CD4-positive, alpha-beta T cell treated with Interleukin-12 subunit alpha and Interleukin-12 subunit beta, for 1 hour (primary cell): ENCODE measurements at regions not wholly inside any gene's neighbourhood (a gene's known extent, or its start where the extent isn't known, plus 50 kb on each side); places are given as distances from the start of the nearest gene placed in this dataset.

Experiments
- DNase-seq: peaks from one replicate; pipeline ENCODE4 v3.0.0-alpha.2; 2020

DNA sequence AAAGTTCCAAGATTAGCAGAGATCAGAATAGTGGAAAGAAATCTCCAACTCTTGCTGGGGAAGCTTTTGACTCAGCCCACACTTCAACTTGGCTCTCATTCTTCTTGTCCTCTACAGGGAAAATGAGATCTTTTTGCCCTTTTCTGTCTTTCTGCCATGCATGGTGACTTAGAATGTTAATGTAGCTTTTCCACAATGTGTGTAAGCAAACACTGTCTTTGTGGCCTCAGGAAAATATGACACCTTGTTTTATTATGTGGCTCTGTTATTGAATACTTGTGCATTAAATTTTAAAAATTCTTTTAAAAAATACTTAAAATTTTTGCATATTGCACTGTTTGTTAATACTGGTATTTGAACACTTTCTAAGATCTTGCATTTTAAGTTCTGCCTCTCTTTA lies 65.4 kb upstream of the WDR75 start:
- DNase-seq, result no peak

DNA sequence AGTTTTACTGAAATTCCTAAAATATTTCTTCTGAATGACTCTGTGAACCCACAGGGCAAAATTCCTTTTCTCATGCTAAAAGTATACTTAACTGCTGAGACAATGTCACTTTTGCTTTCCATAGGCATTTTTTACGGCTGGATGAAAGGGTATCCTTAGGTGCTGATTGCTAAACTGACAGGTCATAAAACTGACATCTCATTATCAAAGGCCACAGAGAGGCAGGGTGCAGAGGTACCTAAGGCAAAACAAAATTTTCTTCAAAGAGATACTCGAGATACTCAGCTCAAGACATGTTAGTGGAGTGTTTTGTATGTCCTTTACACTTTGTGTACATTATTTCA lies 62.0 kb upstream of the WDR75 start:
- DNase-seq, result no peak

DNA sequence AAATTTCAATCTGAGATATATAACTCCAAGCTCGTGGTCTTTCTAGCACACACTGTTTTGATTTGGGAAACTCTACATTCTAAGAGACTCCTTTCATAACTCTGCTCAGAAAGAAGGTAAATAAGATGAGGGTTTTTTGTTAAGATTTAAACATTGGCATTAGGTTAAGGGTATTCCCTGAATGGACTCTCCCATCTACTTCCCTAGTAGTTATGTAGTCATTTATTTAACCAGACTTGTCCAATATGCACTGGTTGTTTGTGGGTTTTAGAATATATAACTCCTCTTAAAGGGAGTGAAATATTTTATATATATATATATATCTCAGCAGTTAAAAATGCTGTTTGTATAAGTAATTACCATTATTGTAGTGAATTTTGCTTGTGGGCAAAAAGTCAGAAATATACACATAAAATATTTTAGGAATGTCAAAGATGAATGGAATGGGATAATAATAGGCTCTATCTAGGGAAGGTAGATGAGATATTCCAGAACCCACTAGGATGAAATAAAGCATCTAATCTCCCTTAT lies 61.5 kb upstream of the WDR75 start:
- DNase-seq, result no peak

DNA sequence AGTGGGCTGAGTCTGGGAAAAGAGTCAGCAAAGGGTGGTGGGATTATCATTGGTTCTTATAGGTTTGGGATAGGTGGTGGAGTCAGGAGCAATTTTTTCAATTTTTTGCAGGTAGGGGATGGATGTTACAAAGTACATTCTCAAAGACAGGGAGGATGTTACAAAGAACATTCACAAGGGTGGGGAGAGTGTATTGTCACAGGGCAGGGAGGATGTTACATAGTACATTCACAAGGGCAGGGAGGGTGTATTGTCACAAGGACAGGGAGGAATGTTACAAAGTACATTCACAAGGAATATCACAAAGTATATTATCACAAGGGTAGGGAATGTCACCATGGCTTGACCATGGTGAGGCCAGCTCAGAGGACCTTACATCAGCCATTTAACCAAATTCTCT lies 58.6 kb upstream of the WDR75 start:
- no peak for DNase-seq

DNA sequence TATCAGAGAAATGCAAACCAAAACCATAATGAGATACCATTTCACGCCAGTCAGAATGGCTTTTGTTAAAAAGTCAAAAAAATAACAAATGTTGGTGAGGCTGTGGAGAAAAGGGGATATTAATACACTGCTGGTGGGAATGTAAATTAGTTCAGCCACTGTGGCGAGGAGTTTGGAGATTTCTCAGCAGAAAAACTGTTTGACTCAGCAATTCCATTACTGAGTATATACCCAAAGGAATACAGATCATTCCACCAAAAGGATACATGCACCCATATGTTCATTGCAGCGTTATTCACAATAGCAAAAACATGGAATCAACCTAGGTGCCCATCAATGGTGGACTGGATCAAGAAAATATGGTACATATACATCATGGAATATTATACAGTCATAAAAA lies 54.5 kb upstream of the WDR75 start:
- DNase-seq, result no peak

DNA sequence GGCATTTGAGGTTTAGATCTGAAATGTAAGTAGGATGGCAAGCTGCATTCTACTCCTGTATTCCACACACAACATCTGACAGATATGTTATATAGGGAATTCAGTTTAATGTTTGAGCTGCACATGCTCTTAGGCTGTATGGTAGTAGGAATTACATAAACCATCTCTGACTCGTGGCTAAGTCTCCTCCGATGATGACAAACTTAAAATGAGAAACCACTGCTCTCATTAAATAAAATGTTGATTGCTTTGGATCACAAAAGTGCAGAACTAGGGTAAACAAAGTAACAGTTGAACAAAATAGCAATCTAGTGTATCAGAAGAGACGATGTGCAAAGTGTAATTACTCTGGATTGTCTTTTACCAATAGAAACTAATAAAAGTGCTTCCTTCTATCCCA lies 50.1 kb upstream of the WDR75 start:
- DNase-seq, result no peak
